Astrocyte (in vitro differentiated cells and primary cell): ENCODE measurements at regions not wholly inside any gene's neighbourhood (a gene's known extent, or its start where the extent isn't known, plus 50 kb on each side); places are given as distances from the start of the nearest gene placed in this dataset.

Experiments
- DNase-seq: peaks from one replicate; pipeline ENCODE4 v3.0.0-alpha.2; 2010; ENCODE audit warnings: low read depth
- FAIRE-seq: peaks from 2 replicates; lab custom pipeline; 2011; peaks lifted over from hg19 to GRCh38; lab: Jason Lieb, UNC
- H2AFZ ChIP-seq: 2 replicates; pipeline ENCODE4 v1.6.0; 2012; ENCODE audit warnings: low read depth, low read length, inconsistent platforms
- H3K27ac ChIP-seq: 2 replicates; pipeline ENCODE4 v1.5.1; 2011; ENCODE audit warnings: low read depth, low read length, inconsistent platforms
- H3K27me3 ChIP-seq: 2 replicates; pipeline ENCODE4 v1.6.0; 2011; ENCODE audit warnings: low read length, inconsistent platforms; ENCODE audit not compliant: insufficient read depth
- H3K36me3 ChIP-seq: 2 replicates; pipeline ENCODE4 v1.5.1; 2011; ENCODE audit warnings: low read length, inconsistent platforms; ENCODE audit not compliant: insufficient read depth
- H3K4me1 ChIP-seq: 2 replicates; pipeline ENCODE4 v1.5.1; 2011; ENCODE audit warnings: low read length, inconsistent platforms; ENCODE audit not compliant: insufficient read depth
- H3K4me2 ChIP-seq: 2 replicates; pipeline ENCODE4 v1.6.0; 2012; ENCODE audit warnings: low read length, inconsistent platforms
- H3K4me3 ChIP-seq: 2 replicates; pipeline ENCODE4 v1.5.1; 2011; ENCODE audit warnings: low read depth, mild to moderate bottlenecking, low read length, inconsistent platforms; ENCODE audit not compliant: insufficient read depth
- H3K79me2 ChIP-seq: 2 replicates; pipeline ENCODE4 v1.6.0; 2012; ENCODE audit warnings: mild to moderate bottlenecking, low read length, inconsistent platforms; ENCODE audit not compliant: insufficient read depth
- H3K9ac ChIP-seq: 2 replicates; pipeline ENCODE4 v1.6.0; 2012; ENCODE audit warnings: mild to moderate bottlenecking, low read length, inconsistent platforms
- H3K9me3 ChIP-seq: 2 replicates; pipeline ENCODE4 v1.5.1; 2012; ENCODE audit warnings: low read depth, mild to moderate bottlenecking, low read length, inconsistent platforms; ENCODE audit not compliant: insufficient read depth
- H4K20me1 ChIP-seq: 2 replicates; pipeline ENCODE4 v1.6.0; 2012; ENCODE audit warnings: low read length, inconsistent platforms; ENCODE audit not compliant: insufficient read depth
- H3K27ac Mint-ChIP-seq: one replicate; pipeline ENCODE4 v1.8.0; 2021; ENCODE audit warnings: mild to moderate bottlenecking, mixed read lengths; ENCODE audit not compliant: unreplicated experiment
- H3K27me3 Mint-ChIP-seq: one replicate; pipeline ENCODE4 v1.8.0; 2021; ENCODE audit warnings: low read depth, mixed read lengths; ENCODE audit not compliant: unreplicated experiment
- H3K36me3 Mint-ChIP-seq: one replicate; pipeline ENCODE4 v1.8.0; 2021; ENCODE audit warnings: low read depth, mixed read lengths; ENCODE audit not compliant: unreplicated experiment
- H3K4me1 Mint-ChIP-seq: one replicate; pipeline ENCODE4 v1.8.0; 2021; ENCODE audit warnings: low read depth, mixed read lengths; ENCODE audit not compliant: unreplicated experiment
- H3K4me3 Mint-ChIP-seq: one replicate; pipeline ENCODE4 v1.8.0; 2021; ENCODE audit warnings: mild to moderate bottlenecking, moderate library complexity, mixed read lengths; ENCODE audit not compliant: unreplicated experiment
- H3K9me3 Mint-ChIP-seq: one replicate; pipeline ENCODE4 v1.8.0; 2021; ENCODE audit warnings: mild to moderate bottlenecking, mixed read lengths; ENCODE audit not compliant: unreplicated experiment
- CTCF ChIP-seq: IDR thresholded peaks from 2 replicates; pipeline ENCODE4 v1.5.1; 2011; ENCODE audit warnings: low read depth, mild to moderate bottlenecking, inconsistent platforms, low read length, moderate library complexity; ENCODE audit not compliant: insufficient read depth
- EZH2 ChIP-seq: IDR thresholded peaks from 2 replicates; pipeline ENCODE4 v1.6.1; 2012; ENCODE audit warnings: mild to moderate bottlenecking, low read length, inconsistent platforms; ENCODE audit not compliant: insufficient read depth

DNA sequence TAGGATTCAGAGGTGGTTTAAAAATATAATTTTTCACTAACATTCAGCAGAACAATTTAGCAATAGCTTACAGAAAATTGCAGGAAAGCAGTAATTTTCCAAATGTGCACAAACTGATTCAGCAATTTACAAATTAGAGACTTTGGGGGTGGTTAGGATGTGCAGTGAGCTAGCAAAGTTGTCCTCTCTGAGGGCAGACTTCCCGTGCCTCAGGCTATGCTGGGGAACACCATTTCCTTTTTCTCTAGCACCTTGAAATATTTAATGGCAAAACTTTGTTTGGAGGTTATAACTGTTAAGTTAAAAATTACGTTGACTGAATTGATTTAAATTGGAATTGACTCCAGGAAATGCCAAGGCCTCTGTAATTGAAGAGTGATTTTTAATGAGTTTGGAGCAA lies 258.9 kb downstream of the PTBP2 start:
- Histone ChIP-seq H3K9ac (no peak overlapping the region), H3K9me3 (no peaks in the 10 kb centered on the region), H2AFZ (no peak overlapping the region), H3K36me3 (no peaks in the 10 kb centered on the region), H3K27ac (no peak overlapping the region), H4K20me1 (no peaks in the 10 kb centered on the region), H3K4me1 (no peaks in the 10 kb centered on the region), H3K4me2 (no peak overlapping the region), H3K4me3 (no peak overlapping the region), H3K79me2 (no peaks in the 10 kb centered on the region), H3K27me3 (no peaks in the 10 kb centered on the region)
- no peaks in the 10 kb centered on the region for H3K27me3 Mint-ChIP-seq
- H3K9me3 Mint-ChIP-seq: peaks cover 6% of the 10 kb centered on the region
- H3K4me3 Mint-ChIP-seq: no peak overlapping the region
- DNase-seq (no peak), FAIRE-seq (no peak)
- no peaks in the 10 kb centered on the region for H3K4me1 Mint-ChIP-seq
- no peaks in the 10 kb centered on the region for H3K36me3 Mint-ChIP-seq
- no peak overlapping the region for H3K27ac Mint-ChIP-seq
- TF ChIP-seq CTCF (no peak), EZH2 (no peak)

DNA sequence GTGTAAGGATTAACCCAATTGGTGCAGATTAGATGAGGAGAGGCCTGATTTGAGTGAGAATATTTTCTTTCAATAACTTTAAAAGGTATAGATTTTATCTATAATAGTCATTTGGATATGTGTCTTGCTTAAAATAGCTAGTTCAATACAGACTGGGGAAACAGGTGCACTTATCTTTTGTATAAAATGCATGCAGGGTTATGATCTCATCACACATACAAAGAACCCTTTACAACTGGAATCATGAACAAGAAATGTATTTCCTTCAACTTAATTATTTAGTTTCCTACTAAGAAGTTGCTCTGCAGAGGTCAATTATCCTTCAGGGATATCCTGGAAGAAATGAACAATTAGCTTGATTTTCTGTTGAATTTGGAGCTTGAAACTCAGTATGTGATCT lies 259.6 kb downstream of the PTBP2 start:
- Histone ChIP-seq H4K20me1 (no peaks in the 10 kb centered on the region), H3K4me2 (no peak overlapping the region), H3K79me2 (no peaks in the 10 kb centered on the region), H3K9me3 (no peaks in the 10 kb centered on the region), H2AFZ (no peak overlapping the region), H3K4me1 (no peaks in the 10 kb centered on the region), H3K27ac (no peak overlapping the region), H3K36me3 (no peaks in the 10 kb centered on the region), H3K4me3 (no peak overlapping the region), H3K27me3 (no peaks in the 10 kb centered on the region), H3K9ac (no peak overlapping the region)
- no peaks in the 10 kb centered on the region for H3K4me1 Mint-ChIP-seq
- peaks cover 9% of the 10 kb centered on the region for H3K9me3 Mint-ChIP-seq
- DNase-seq (no peak), FAIRE-seq (no peak)
- no peaks in the 10 kb centered on the region for H3K27me3 Mint-ChIP-seq
- H3K4me3 Mint-ChIP-seq: no peak overlapping the region
- TF ChIP-seq EZH2 (no peak), CTCF (no peak)
- H3K36me3 Mint-ChIP-seq: no peaks in the 10 kb centered on the region
- H3K27ac Mint-ChIP-seq: no peak overlapping the region

- no peak overlapping the region for H3K4me3 ChIP-seq
- H3K79me2 ChIP-seq: no peaks in the 10 kb centered on the region
- Mint-ChIP-seq H3K27me3 (no peaks in the 10 kb centered on the region), H3K27ac (no peak overlapping the region), H3K36me3 (no peaks in the 10 kb centered on the region), H3K9me3 (peaks cover 14% of the 10 kb centered on the region), H3K4me3 (no peak overlapping the region), H3K4me1 (no peaks in the 10 kb centered on the region)
- no peak overlapping the region for H3K4me2 ChIP-seq
- no peak for TF ChIP-seq EZH2
- no peaks in the 10 kb centered on the region for H3K4me1 ChIP-seq
- no peak for DNase-seq
- H2AFZ ChIP-seq: no peak overlapping the region
- H3K36me3 ChIP-seq: no peaks in the 10 kb centered on the region
- H3K27me3 ChIP-seq: no peaks in the 10 kb centered on the region
- no peaks in the 10 kb centered on the region for H4K20me1 ChIP-seq
- H3K9ac ChIP-seq: no peak overlapping the region
- H3K27ac ChIP-seq: no peak overlapping the region
- FAIRE-seq: no peak
- H3K9me3 ChIP-seq: no peaks in the 10 kb centered on the region
Measured at GRCh38 chr1:96982118-96982517, 260.5 kb downstream of the PTBP2 start.
